HUES48 (cell line): ENCODE measurements at regions not wholly inside any gene's neighbourhood (a gene's known extent, or its start where the extent isn't known, plus 50 kb on each side); places are given as distances from the start of the nearest gene placed in this dataset.

ENCODE experiments used
- H3K27ac ChIP-seq: one replicate; pipeline ENCODE4 v1.7.0; 2013; ENCODE audit warnings: low read depth, low read length, inconsistent platforms
- H3K27me3 ChIP-seq: 2 replicates; pipeline ENCODE4 v1.6.1; 2013; ENCODE audit warnings: mild to moderate bottlenecking, low read length; ENCODE audit not compliant: control insufficient read depth, insufficient read depth
- H3K36me3 ChIP-seq: 2 replicates; pipeline ENCODE4 v1.6.1; 2013; ENCODE audit warnings: low read length; ENCODE audit not compliant: control insufficient read depth, insufficient read depth
- H3K4me1 ChIP-seq: 2 replicates; pipeline ENCODE4 v1.6.1; 2013; ENCODE audit warnings: mild to moderate bottlenecking, low read length; ENCODE audit not compliant: control insufficient read depth, insufficient read depth
- H3K4me3 ChIP-seq: 2 replicates; pipeline ENCODE4 v1.5.1; 2013; ENCODE audit warnings: mild to moderate bottlenecking, low read depth, low read length
- H3K9ac ChIP-seq: 2 replicates; pipeline ENCODE4 v1.6.1; 2013; ENCODE audit warnings: mild to moderate bottlenecking, low read depth, low read length, moderate library complexity
- H3K9me3 ChIP-seq: 2 replicates; pipeline ENCODE4 v1.6.1; 2013; ENCODE audit warnings: low read length; ENCODE audit not compliant: control insufficient read depth, insufficient read depth

DNA sequence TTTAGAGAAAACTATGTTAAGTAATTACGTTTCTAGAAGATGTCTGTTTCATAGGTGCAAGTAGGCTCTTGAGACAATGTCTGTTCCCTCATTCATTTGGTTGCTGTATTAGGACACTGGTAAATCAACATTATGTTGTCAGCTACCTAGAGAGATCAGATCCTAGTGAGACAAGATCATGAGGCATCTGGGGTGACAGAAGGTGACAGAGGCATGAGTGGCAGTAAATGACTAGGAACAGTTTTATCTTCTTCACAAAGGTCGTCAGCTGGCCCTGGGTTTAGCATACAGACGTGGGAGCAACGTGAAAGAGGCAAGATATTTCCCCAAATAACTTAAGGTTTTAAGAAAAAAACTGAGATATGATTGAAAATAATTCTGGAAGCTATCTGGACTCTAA, 1926.3 kb upstream of the WWC1 start:
- Histone ChIP-seq H3K9me3 (0 out of 2 replicates have a peak, but pooled peaks cover 6% of the 10 kb centered on the region), H3K27ac (no peak overlapping the region), H3K27me3 (0 out of 2 replicates have a peak, but pooled peaks cover 4% of the 10 kb centered on the region), H3K9ac (no peak overlapping the region), H3K4me1 (peaks cover 13% of the 10 kb centered on the region; the same call in 1 of the 2 replicates), H3K36me3 (no peaks in the 10 kb centered on the region), H3K4me3 (no peak overlapping the region)

- 0 out of 2 replicates have a peak, but pooled peaks cover 4% of the 10 kb centered on the region for H3K27me3 ChIP-seq
- no peak overlapping the region for H3K9ac ChIP-seq
- no peaks in the 10 kb centered on the region for H3K36me3 ChIP-seq
- H3K9me3 ChIP-seq, result no peaks in the 10 kb centered on the region
- H3K4me1 ChIP-seq, result peaks cover 15% of the 10 kb centered on the region; the same call in 1 of the 2 replicates
- no peak overlapping the region for H3K27ac ChIP-seq
- H3K4me3 ChIP-seq, result no peak overlapping the region
Measured at GRCh38 chr5:166367391-166367790, 1924.1 kb upstream of the WWC1 start.

DNA sequence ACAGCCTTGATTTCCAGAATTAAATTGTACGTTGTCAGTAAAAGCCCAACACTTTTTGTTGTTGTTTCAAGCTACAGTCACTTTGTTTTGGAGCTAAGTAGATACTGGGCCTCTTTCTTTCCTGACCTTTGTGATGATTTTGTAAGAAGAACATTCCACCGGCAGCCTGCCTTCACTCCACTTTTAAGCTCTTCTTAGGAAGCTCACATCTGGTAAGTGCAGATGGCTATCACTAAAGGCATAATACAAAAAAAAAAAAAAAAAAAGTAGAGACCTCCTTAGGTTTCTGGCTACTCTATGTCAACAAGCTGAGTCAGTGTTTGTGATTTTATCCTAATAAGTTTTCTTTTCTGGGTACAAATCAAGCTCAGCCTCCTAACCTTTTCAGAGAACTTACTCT, 1922.1 kb upstream of the WWC1 start:
- H3K9me3 ChIP-seq, result no peaks in the 10 kb centered on the region
- H3K27ac ChIP-seq, result peak overlapping the region; percentile 65
- H3K4me3 ChIP-seq, result no peak overlapping the region
- no peaks in the 10 kb centered on the region for H3K36me3 ChIP-seq
- H3K4me1 ChIP-seq, result peaks cover 15% of the 10 kb centered on the region; the same call in 1 of the 2 replicates
- H3K9ac ChIP-seq, result no peak overlapping the region
- H3K27me3 ChIP-seq, result 0 out of 2 replicates have a peak, but pooled peaks cover 4% of the 10 kb centered on the region

DNA sequence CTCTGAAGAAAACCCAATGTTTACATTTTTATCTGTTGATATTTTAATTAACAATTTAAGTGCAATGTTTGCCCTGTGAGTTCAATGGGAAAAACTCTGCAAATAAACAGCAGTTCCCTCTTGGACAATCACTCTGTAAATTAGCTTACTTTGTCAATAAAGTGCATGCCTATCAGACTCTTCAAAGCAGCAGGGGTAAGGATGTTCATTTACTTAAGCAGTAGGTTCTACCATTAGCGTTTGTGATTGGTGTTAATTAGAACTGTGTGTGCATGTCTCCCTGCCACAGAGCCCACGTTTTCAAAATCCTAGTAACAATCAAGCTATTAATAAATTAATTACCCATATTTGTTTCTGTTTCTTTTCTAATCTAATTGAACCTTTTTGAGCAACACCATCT, 1921.6 kb upstream of the WWC1 start:
- Histone ChIP-seq H3K27ac (peak overlapping the region; percentile 65), H3K36me3 (no peaks in the 10 kb centered on the region), H3K9ac (no peak overlapping the region), H3K27me3 (0 out of 2 replicates have a peak, but pooled peaks cover 4% of the 10 kb centered on the region), H3K4me3 (no peak overlapping the region), H3K4me1 (peaks cover 15% of the 10 kb centered on the region; the same call in 1 of the 2 replicates), H3K9me3 (no peaks in the 10 kb centered on the region)

- no peak overlapping the region for H3K9ac ChIP-seq
- H3K4me1 ChIP-seq, result peaks cover 15% of the 10 kb centered on the region; the same call in 1 of the 2 replicates
- no peak overlapping the region for H3K4me3 ChIP-seq
- no peaks in the 10 kb centered on the region for H3K9me3 ChIP-seq
- no peak overlapping the region for H3K27ac ChIP-seq
- H3K27me3 ChIP-seq, result 0 out of 2 replicates have a peak, but pooled peaks cover 4% of the 10 kb centered on the region
- H3K36me3 ChIP-seq, result no peaks in the 10 kb centered on the region
Measured at GRCh38 chr5:166370928-166371690, 1920.3 kb upstream of the WWC1 start.

GRCh38 chr5:166373817-166374216, 1917.6 kb upstream of the WWC1 start:
- Histone ChIP-seq H3K27ac (no peak overlapping the region), H3K4me1 (peaks cover 15% of the 10 kb centered on the region; the same call in 1 of the 2 replicates), H3K9ac (no peak overlapping the region), H3K27me3 (0 out of 2 replicates have a peak, but pooled peaks cover 4% of the 10 kb centered on the region), H3K36me3 (no peaks in the 10 kb centered on the region), H3K4me3 (no peak overlapping the region), H3K9me3 (peaks cover 3% of the 10 kb centered on the region; the same call in 1 of the 2 replicates)

DNA sequence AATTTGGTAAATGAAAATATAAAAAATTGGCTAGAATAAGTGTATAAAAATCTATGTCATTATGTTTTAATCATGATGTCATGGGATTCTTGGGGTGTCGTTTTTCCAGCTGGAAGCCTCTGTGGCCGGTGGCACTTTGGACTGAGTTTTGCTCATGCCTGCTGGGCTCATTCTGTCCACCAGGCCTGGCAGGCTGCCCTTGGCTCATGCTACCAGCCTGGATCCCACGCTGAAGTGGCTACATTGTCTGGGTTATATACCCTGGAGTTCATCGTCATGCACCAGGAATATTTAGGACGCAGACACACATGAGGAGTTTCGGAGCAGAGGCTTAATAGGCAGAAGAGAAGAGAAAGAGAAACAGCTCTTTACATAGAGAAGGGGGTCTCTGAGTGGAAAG, 1913.7 kb upstream of the WWC1 start:
- H3K27ac ChIP-seq, result no peak overlapping the region
- H3K4me3 ChIP-seq, result no peak overlapping the region
- H3K36me3 ChIP-seq, result no peaks in the 10 kb centered on the region
- H3K27me3 ChIP-seq, result no peaks in the 10 kb centered on the region
- H3K9ac ChIP-seq, result no peak overlapping the region
- peaks cover 3% of the 10 kb centered on the region; the same call in 1 of the 2 replicates for H3K4me1 ChIP-seq
- peaks cover 10% of the 10 kb centered on the region; the same call in 1 of the 2 replicates for H3K9me3 ChIP-seq

DNA sequence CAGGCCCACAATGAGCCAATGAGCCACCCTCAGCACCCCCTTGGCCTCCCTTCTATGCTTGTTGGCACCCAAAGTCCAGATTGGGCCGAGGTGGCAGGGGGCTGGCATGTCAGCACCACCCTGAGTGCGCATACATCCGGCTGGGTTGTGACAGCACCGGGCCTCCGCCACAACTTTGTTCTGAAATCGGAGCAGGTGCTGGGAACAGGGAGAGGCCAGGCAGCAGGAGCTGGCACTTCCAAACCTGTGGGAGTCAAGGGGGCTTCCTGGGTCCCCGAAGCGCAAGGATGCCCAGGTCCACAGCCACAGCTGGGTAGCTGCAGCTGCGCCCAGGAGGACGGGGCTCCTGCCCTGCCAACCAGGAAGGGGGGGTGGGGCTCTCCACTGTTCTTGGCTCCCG, 1911.9 kb upstream of the WWC1 start:
- Histone ChIP-seq H3K4me3 (no peak overlapping the region), H3K9me3 (peaks cover 10% of the 10 kb centered on the region; the same call in 1 of the 2 replicates), H3K36me3 (no peaks in the 10 kb centered on the region), H3K27me3 (no peaks in the 10 kb centered on the region), H3K27ac (no peak overlapping the region), H3K9ac (no peak overlapping the region), H3K4me1 (peaks cover 3% of the 10 kb centered on the region; the same call in 1 of the 2 replicates)

DNA sequence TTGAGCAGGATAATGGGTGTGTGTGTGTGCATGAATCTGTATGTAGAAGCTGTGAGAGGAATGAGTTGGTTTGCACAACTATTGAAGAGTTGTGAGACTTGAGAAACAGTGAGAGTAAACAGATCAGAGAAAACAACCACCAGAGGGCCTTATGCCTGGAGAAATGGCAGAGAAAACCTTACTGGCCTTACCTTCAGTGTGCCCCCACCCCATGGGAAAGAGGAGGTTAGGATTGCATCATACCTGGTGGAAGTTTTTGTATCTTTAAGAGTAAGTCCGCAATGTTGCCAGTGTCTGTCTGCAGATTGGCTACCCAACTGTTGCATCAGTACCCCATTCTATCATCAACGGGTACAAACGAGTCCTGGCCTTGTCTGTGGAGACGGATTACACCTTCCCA, 1909.4 kb upstream of the WWC1 start:
- Histone ChIP-seq H3K27me3 (no peaks in the 10 kb centered on the region), H3K9me3 (peaks cover 10% of the 10 kb centered on the region; the same call in 1 of the 2 replicates)

DNA sequence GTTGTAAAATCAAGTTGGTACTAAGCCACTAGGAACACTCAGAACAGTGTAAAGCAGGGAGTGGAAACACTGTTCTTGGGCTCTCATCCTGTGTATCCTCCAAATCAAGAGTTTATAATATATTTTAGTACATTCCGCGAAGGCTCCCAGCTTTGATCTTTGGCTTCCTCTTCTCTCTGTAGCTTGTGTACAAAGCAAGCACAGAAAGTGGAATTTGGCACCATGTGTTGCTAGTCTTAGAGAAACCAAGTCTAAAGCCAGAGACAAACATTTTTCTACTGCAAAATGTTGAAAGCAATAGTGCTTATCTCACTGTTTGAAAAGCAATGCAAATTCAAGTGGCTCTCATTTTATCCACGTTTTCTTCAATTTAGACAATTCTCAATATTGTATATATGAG, 1893.3 kb upstream of the WWC1 start:
- Histone ChIP-seq H3K36me3 (no peaks in the 10 kb centered on the region), H3K27ac (no peak overlapping the region)

More for the DNA sequence above, 1909.4 kb upstream of the WWC1 start:
- no peaks in the 10 kb centered on the region for H3K36me3 ChIP-seq
- no peak overlapping the region for H3K9ac ChIP-seq
- no peak overlapping the region for H3K27ac ChIP-seq
- no peak overlapping the region for H3K4me3 ChIP-seq
- H3K4me1 ChIP-seq, result peaks cover 3% of the 10 kb centered on the region; the same call in 1 of the 2 replicates

DNA sequence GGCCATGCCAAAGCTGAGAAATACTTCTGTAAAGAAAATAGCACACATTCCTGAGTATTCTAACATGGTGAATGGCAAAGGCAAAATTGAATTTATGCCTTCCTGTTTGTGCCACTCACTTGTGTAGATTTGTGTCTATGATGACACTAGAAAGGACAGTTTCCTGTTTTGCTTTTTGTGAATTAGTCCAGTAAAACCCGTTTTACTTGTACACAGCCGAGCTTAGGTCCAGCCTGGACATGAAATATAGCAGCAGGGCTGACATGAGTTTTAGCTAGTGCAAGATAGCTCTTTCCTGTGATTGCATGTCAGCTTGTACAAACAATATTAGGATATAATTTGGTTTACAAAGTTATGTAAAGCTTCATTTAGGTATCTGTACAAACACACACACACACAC, 1891.7 kb upstream of the WWC1 start:
- Histone ChIP-seq H3K9ac (no peak overlapping the region), H3K36me3 (no peaks in the 10 kb centered on the region), H3K4me1 (no peaks in the 10 kb centered on the region), H3K27me3 (no peaks in the 10 kb centered on the region), H3K9me3 (no peaks in the 10 kb centered on the region), H3K4me3 (no peak overlapping the region), H3K27ac (no peak overlapping the region)

More for the DNA sequence above, 1893.3 kb upstream of the WWC1 start:
- H3K9me3 ChIP-seq, result no peaks in the 10 kb centered on the region
- H3K4me1 ChIP-seq, result no peaks in the 10 kb centered on the region
- no peaks in the 10 kb centered on the region for H3K27me3 ChIP-seq
- no peak overlapping the region for H3K9ac ChIP-seq
- H3K4me3 ChIP-seq, result no peak overlapping the region
